Colonic mucosa (tissue), 4 donors: ENCODE measurements at regions not wholly inside any gene's neighbourhood (a gene's known extent, or its start where the extent isn't known, plus 50 kb on each side); places are given as distances from the start of the nearest gene placed in this dataset.

Source experiments
- DNase-seq: peaks from one replicate; pipeline ENCODE4 v3.0.0-alpha.2; 2020
- H3K27ac ChIP-seq: fragments of 200-600 bp; one replicate; pipeline ENCODE4 v1.8.0; 2021
- H3K27me3 ChIP-seq: fragments of 200-600 bp; one replicate; pipeline ENCODE4 v1.8.0; 2021
- H3K36me3 ChIP-seq: fragments of 200-600 bp; one replicate; pipeline ENCODE4 v1.8.0; 2021
- H3K4me1 ChIP-seq: fragments of 200-600 bp; one replicate; pipeline ENCODE4 v1.8.0; 2021; ENCODE audit warnings: mild to moderate bottlenecking
- H3K4me3 ChIP-seq: fragments of 200-600 bp; one replicate; pipeline ENCODE4 v1.8.0; 2021
- H3K9ac ChIP-seq, 2 donors: one replicate each; pipeline ENCODE4 v1.7.0; 2013; ENCODE audit warnings: control low read depth in 2 of 2, low read depth in 2 of 2, low read length in 2 of 2
- H3K9me3 ChIP-seq: fragments of 200-600 bp; one replicate; pipeline ENCODE4 v1.8.0; 2021
- CTCF ChIP-seq: fragments of 200-600 bp; IDR thresholded peaks from one replicate; pipeline ENCODE4 v1.8.0; 2022; ENCODE audit warnings: antibody characterized with exemption, mild to moderate bottlenecking
- intact Hi-C: fragments of 100-400 bp; cut with DNase I; formaldehyde crosslinking; loops from one replicate; pipeline ENCODE4 v1.14.1; 2022
- donor health status: healthy.
- donor health status: DM: no; HTN: no; CAD: no.
- donor health status: DM: no; HTN: no; CAD: no.

DNA sequence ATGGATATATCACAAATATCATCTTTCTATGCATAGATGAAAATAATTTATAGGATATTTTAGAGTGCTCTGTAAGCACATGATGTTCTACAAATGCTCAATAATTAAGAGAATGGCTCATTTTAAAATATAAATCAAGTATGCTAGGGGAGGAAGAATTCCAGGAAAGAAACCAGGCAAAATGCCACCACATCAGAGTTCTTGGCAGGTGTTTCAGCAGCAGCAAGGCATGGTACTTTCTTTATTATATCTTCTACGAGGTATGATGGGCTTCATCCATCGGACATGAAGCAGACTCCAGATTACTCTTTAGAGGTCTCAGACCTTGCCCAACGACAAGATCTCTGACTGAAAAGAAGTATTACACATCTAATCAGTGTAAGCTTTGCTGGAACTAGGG is 316.3 kb upstream of the ARRDC3 start:
- no peak for TF ChIP-seq CTCF
- H3K4me1 ChIP-seq, result no peaks in the 10 kb centered on the region
- H3K27ac ChIP-seq, result no peak overlapping the region
- no peaks in the 10 kb centered on the region for H3K9me3 ChIP-seq
- no peak overlapping the region for H3K4me3 ChIP-seq
- DNase-seq, result no peak
- intact Hi-C loops, result no loop called here
- H3K36me3 ChIP-seq, result no peaks in the 10 kb centered on the region
- H3K9ac ChIP-seq, result no peak overlapping the region
- no peaks in the 10 kb centered on the region for H3K27me3 ChIP-seq

DNA sequence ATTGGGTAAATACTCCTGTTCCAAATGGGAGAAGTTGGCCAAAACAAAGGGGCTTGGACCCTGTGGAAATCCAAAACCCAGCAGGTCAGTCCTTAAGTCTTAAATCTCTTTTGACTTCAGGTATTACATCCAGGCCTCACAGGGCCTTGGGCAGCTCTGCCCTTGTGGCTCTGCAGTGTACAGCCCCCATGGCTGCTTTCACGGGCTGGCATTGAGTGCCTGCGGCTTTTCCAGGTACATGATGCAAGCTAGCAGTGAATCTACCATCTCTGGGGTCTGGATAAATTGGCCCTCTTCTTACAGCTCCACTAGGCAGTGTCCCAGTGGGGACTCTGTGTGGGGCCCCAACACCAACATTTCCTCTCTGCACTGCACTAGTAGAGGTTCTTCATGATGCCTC is 308.5 kb upstream of the ARRDC3 start:
- Histone ChIP-seq H3K27me3 (no peaks in the 10 kb centered on the region), H3K36me3 (no peaks in the 10 kb centered on the region), H3K4me1 (no peaks in the 10 kb centered on the region), H3K9me3 (no peaks in the 10 kb centered on the region), H3K4me3 (no peak overlapping the region), H3K9ac (no peak overlapping the region), H3K27ac (no peak overlapping the region)
- intact Hi-C loops, result no loop called here
- TF ChIP-seq CTCF, result no peak
- DNase-seq, result no peak

- DNase-seq, result no peak
- H3K36me3 ChIP-seq, result no peaks in the 10 kb centered on the region
- intact Hi-C loops, result no loop called here
- no peaks in the 10 kb centered on the region for H3K27me3 ChIP-seq
- H3K9me3 ChIP-seq, result no peaks in the 10 kb centered on the region
- H3K27ac ChIP-seq, result no peak overlapping the region
- no peak overlapping the region for H3K9ac ChIP-seq
- no peaks in the 10 kb centered on the region for H3K4me1 ChIP-seq
- no peak overlapping the region for H3K4me3 ChIP-seq
- TF ChIP-seq CTCF, result no peak
These were observed 307.8 kb upstream of the ARRDC3 start for GRCh38 chr5:91690921-91691320.

GRCh38 chr5:91687430-91687829 is 304.3 kb upstream of the ARRDC3 start:
- H3K36me3 ChIP-seq, result no peaks in the 10 kb centered on the region
- DNase-seq, result no peak
- H3K27ac ChIP-seq, result no peak overlapping the region
- intact Hi-C loops, result no loop called here
- TF ChIP-seq CTCF, result no peak
- no peak overlapping the region for H3K9ac ChIP-seq
- H3K9me3 ChIP-seq, result no peaks in the 10 kb centered on the region
- H3K27me3 ChIP-seq, result no peaks in the 10 kb centered on the region
- no peaks in the 10 kb centered on the region for H3K4me1 ChIP-seq
- no peak overlapping the region for H3K4me3 ChIP-seq

DNA sequence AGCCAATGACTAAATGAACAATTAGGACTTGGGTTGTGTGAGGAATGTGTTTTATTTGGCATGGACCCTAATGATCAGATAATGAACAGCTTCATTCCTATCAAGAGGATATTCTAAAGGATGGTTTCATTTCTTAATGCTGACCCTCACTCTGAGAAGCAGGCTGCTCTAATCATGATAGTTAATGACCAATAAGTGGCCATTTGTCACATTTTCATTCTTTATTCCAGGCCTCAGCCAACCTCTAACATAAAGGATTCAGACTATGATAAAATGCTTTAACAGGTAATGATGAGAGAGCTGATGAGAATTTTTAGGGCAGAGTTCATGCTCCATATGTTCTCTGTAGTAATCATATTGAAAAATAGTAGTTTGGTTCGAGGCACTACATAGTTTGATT is 301.5 kb upstream of the ARRDC3 start:
- DNase-seq, result no peak
- TF ChIP-seq CTCF, result no peak
- H3K4me3 ChIP-seq, result no peak overlapping the region
- H3K9ac ChIP-seq, result no peak overlapping the region
- H3K4me1 ChIP-seq, result no peaks in the 10 kb centered on the region
- no peaks in the 10 kb centered on the region for H3K9me3 ChIP-seq
- intact Hi-C loops, result no loop called here
- no peaks in the 10 kb centered on the region for H3K27me3 ChIP-seq
- no peak overlapping the region for H3K27ac ChIP-seq
- no peaks in the 10 kb centered on the region for H3K36me3 ChIP-seq

GRCh38 chr5:91670563-91670962 is 287.4 kb upstream of the ARRDC3 start:
- Histone ChIP-seq H3K9me3 (no peaks in the 10 kb centered on the region), H3K27me3 (no peaks in the 10 kb centered on the region), H3K4me1 (no peaks in the 10 kb centered on the region), H3K4me3 (no peak overlapping the region), H3K9ac (no peak overlapping the region), H3K27ac (no peak overlapping the region), H3K36me3 (no peaks in the 10 kb centered on the region)
- no peak for TF ChIP-seq CTCF
- no peak for DNase-seq
- intact Hi-C loops, result no loop called here
